Upper lobe of left lung (tissue), 6 donors: ENCODE measurements at regions not wholly inside any gene's neighbourhood (a gene's known extent, or its start where the extent isn't known, plus 50 kb on each side); places are given as distances from the start of the nearest gene placed in this dataset.

Source experiments
- ATAC-seq, 2 donors: fragments of 200-7000 bp; cut with Tn5 transposase; one replicate each; pipeline ENCODE4 v1.9.1; 2022; ENCODE audit warnings: mild to moderate bottlenecking in 2 of 2, moderate library complexity in 2 of 2; ENCODE audit not compliant: low FRiP score in 2 of 2
- DNase-seq, 2 donors: peaks; one replicate each; pipeline ENCODE4 v3.0.0-alpha.2; 2019 to 2020
- H3K27ac ChIP-seq, 4 donors: fragments of 200-600 bp; sonication (generic); one replicate each; pipeline ENCODE4 v1.5.1; 2016 to 2019
- H3K27me3 ChIP-seq, 4 donors: fragments of 200-600 bp; sonication (generic); one replicate each; pipeline ENCODE4 v1.5.1; 2017 to 2019
- H3K36me3 ChIP-seq, 4 donors: fragments of 200-600 bp; sonication (generic); one replicate each; pipeline ENCODE4 v1.5.1; 2016 to 2019
- H3K4me1 ChIP-seq, 4 donors: fragments of 200-600 bp; sonication (generic); one replicate each; pipeline ENCODE4 v1.5.1; 2018 to 2019
- H3K4me3 ChIP-seq, 4 donors: fragments of 200-600 bp; sonication (generic); one replicate each; pipeline ENCODE4 v1.5.1; 2017 to 2019; ENCODE audit warnings: mild to moderate bottlenecking in 2 of 4, moderate library complexity in 1 of 4
- H3K9me3 ChIP-seq, 4 donors: fragments of 200-600 bp; sonication (generic); one replicate each; pipeline ENCODE4 v1.5.1; 2018 to 2019
- EP300 ChIP-seq, 4 donors: sonication (generic); formaldehyde crosslinking; IDR thresholded peaks; one replicate each; pipeline ENCODE4 v1.5.1; 2017; ENCODE audit warnings: antibody characterized with exemption in 4 of 4, control low read depth in 2 of 4
- POLR2A ChIP-seq, 4 donors: fragments of 450-650 bp; IDR thresholded peaks; one replicate each; pipeline ENCODE4 v1.5.1; 2016 to 2017; ENCODE audit warnings: antibody characterized with exemption in 4 of 4, mild to moderate bottlenecking in 2 of 4
- POLR2AphosphoS5 ChIP-seq, 2 donors: sonication (generic); formaldehyde crosslinking; IDR thresholded peaks; one replicate each; pipeline ENCODE4 v1.5.1; 2017; ENCODE audit warnings: antibody characterized with exemption in 2 of 2
- WGBS, 2 donors: methylation state at CpG; one replicate each; pipeline ENCODE4 v1.1.5; 2017 to 2018; 5-methylcytosine and 5-hydroxymethylcytosine counted together
- TF ChIP-seq, protein P1 (sequence below), 6 experiments: fragments of 450-650 bp in 4 of 6; fragments of 200-600 bp in 2 of 6; sonication (generic) in 2 of 6; IDR thresholded peaks; one replicate each; pipeline ENCODE4 v1.5.1; 2016 to 2019; ENCODE audit warnings: antibody characterized with exemption in 6 of 6
- donor health status: DM: no; HTN: no; CAD: no; lungs with moderate emphysema.
- donor health status: DM: no; HTN: yes; CAD: no; lungs with severe emphysema.

- ATAC-seq (no peak), DNase-seq (no peak)
- Histone ChIP-seq H3K36me3 (no peaks in the 10 kb centered on the region), H3K27me3 (no peaks in the 10 kb centered on the region), H3K4me1 (no peaks in the 10 kb centered on the region), H3K4me3 (no peak overlapping the region), H3K27ac (no peak overlapping the region), H3K9me3 (no peaks in the 10 kb centered on the region)
- no peak for TF ChIP-seq POLR2A (IDR thresholded peaks at IDR 0.05)
- TF ChIP-seq EP300 (IDR thresholded peaks at IDR 0.05), result no peak
- TF ChIP-seq, protein P1, sequence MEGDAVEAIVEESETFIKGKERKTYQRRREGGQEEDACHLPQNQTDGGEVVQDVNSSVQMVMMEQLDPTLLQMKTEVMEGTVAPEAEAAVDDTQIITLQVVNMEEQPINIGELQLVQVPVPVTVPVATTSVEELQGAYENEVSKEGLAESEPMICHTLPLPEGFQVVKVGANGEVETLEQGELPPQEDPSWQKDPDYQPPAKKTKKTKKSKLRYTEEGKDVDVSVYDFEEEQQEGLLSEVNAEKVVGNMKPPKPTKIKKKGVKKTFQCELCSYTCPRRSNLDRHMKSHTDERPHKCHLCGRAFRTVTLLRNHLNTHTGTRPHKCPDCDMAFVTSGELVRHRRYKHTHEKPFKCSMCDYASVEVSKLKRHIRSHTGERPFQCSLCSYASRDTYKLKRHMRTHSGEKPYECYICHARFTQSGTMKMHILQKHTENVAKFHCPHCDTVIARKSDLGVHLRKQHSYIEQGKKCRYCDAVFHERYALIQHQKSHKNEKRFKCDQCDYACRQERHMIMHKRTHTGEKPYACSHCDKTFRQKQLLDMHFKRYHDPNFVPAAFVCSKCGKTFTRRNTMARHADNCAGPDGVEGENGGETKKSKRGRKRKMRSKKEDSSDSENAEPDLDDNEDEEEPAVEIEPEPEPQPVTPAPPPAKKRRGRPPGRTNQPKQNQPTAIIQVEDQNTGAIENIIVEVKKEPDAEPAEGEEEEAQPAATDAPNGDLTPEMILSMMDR (IDR thresholded peaks at IDR 0.05), result no peak
- TF ChIP-seq POLR2AphosphoS5 (IDR thresholded peaks at IDR 0.05), result no peak
- 83 to 88% methylated on average over 13 to 14 of the region's 14 CpGs for WGBS, 2 donors
Measured at GRCh38 chr16:87246269-87247065, 70.7 kb downstream of the C16orf95 start.

- DNase-seq (no peak), ATAC-seq (no peak)
- H3K4me1 ChIP-seq, result no peaks in the 10 kb centered on the region
- H3K27ac ChIP-seq, result no peak overlapping the region
- no peak overlapping the region for H3K4me3 ChIP-seq
- TF ChIP-seq POLR2A (IDR thresholded peaks at IDR 0.05) (no peak), POLR2AphosphoS5 (IDR thresholded peaks at IDR 0.05) (no peak), EP300 (IDR thresholded peaks at IDR 0.05) (no peak)
- TF ChIP-seq, protein P1 (IDR thresholded peaks at IDR 0.05), result no peak
- 43 to 47% methylated on average over 3 of the region's 3 CpGs for WGBS, 2 donors
- no peaks in the 10 kb centered on the region for H3K27me3 ChIP-seq
- no peaks in the 10 kb centered on the region for H3K9me3 ChIP-seq
- no peaks in the 10 kb centered on the region for H3K36me3 ChIP-seq
Measured at GRCh38 chr16:87248714-87249113, 68.5 kb downstream of the C16orf95 start.

DNA sequence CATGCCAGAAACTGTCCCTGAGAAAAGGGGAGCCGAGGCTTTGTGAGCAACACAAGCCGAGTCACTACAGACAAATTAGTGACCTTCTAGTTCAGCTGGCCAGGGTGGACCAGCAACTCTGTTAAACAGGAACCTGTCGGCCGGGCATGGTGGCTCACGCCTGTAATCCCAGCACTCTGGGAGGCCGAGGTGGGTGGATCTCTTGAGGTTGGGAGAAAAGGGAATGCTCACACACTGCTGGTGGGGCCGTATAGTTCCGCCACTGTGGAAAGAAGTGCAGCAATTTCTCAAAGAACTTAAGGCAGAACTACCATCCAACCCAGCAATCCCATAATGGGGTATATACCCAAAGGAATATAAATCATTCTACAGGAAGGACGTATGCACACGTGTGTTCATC lies 67.8 kb downstream of the C16orf95 start:
- H3K9me3 ChIP-seq, result no peaks in the 10 kb centered on the region
- H3K27ac ChIP-seq, result no peak overlapping the region
- DNase-seq, result no peak
- no peaks in the 10 kb centered on the region for H3K27me3 ChIP-seq
- no peaks in the 10 kb centered on the region for H3K36me3 ChIP-seq
- no peak for TF ChIP-seq POLR2AphosphoS5 (IDR thresholded peaks at IDR 0.05)
- TF ChIP-seq POLR2A (IDR thresholded peaks at IDR 0.05), result no peak
- TF ChIP-seq EP300 (IDR thresholded peaks at IDR 0.05), result no peak
- TF ChIP-seq, protein P1 (IDR thresholded peaks at IDR 0.05), result no peak
- H3K4me3 ChIP-seq, result no peak overlapping the region
- H3K4me1 ChIP-seq, result no peaks in the 10 kb centered on the region
- WGBS, 2 donors, result 89 to 91% methylated on average over 10 of the region's 10 CpGs
- ATAC-seq, result no peak

GRCh38 chr16:87250431-87250960 lies 66.7 kb downstream of the C16orf95 start:
- Histone ChIP-seq H3K36me3 (no peaks in the 10 kb centered on the region), H3K4me3 (no peak overlapping the region), H3K4me1 (no peaks in the 10 kb centered on the region), H3K9me3 (no peaks in the 10 kb centered on the region), H3K27me3 (no peaks in the 10 kb centered on the region), H3K27ac (no peak overlapping the region)
- TF ChIP-seq EP300 (IDR thresholded peaks at IDR 0.05) (no peak), POLR2AphosphoS5 (IDR thresholded peaks at IDR 0.05) (no peak), POLR2A (IDR thresholded peaks at IDR 0.05) (no peak)
- TF ChIP-seq, protein P1 (IDR thresholded peaks at IDR 0.05), result no peak
- 64 to 70% methylated on average over 2 of the region's 2 CpGs for WGBS, 2 donors
- DNase-seq (no peak), ATAC-seq (no peak)
